HepG2 (cell line): ENCODE measurements at regions not wholly inside any gene's neighbourhood (a gene's known extent, or its start where the extent isn't known, plus 50 kb on each side); places are given as distances from the start of the nearest gene placed in this dataset.
"Not testable (repeated sequence)": the region's sequence is repeated elsewhere in the genome, so short reads cannot be mapped to it uniquely, and the experiment has no call there.

Experiments used
- ATAC-seq: fragments of 200-7000 bp; cut with Tn5 transposase; 3 replicates; pipeline ENCODE4 v1.9.1; 2020; ENCODE audit warnings: mild to moderate bottlenecking, moderate library complexity
- BruUV-seq: library from RNA; stranded (reverse); fragments of 400-500 nt; replicated peaks from 2 replicates; lab custom pipeline; 2021; lab: Mats Ljungman, UMichigan
- CTCF ChIA-PET: fragments of 300-600 bp; formaldehyde crosslinking; extraction: SDS; loops from one replicate; lab custom pipeline; 2021; ENCODE audit warnings: low total read pairs, inconsistent platforms, low intra/inter-chr PET ratio; lab: Yijun Ruan, JAX
- POLR2A ChIA-PET: fragments of 350-600 bp; sonication (Branson Sonifier 250); formaldehyde crosslinking; loops from one replicate; lab custom pipeline; 2020; ENCODE audit warnings: antibody characterized with exemption, inconsistent platforms; lab: Yijun Ruan, JAX
- DNase-seq: peaks from one replicate; pipeline ENCODE4 v3.0.0-alpha.2; 2015; ENCODE audit warnings: low spot score
- FAIRE-seq: peaks from 3 replicates; lab custom pipeline; 2011; peaks lifted over from hg19 to GRCh38; lab: Jason Lieb, UNC
- H2AFZ ChIP-seq: one replicate; pipeline ENCODE4 v1.6.1; 2011; ENCODE audit warnings: low read length, inconsistent platforms
- H3K27ac ChIP-seq: fragments of 300-600 bp; 3 replicates; pipeline ENCODE4 v1.8.0; 2011; ENCODE audit warnings: mixed run types, mild to moderate bottlenecking, mixed read lengths, low read length, inconsistent platforms; ENCODE audit not compliant: insufficient read depth; ENCODE audit errors: extremely low read length
- H3K27me3 ChIP-seq, 2 experiments: fragments of 200-600 bp in 1 of 2; 2 replicates in 1 of 2; 3 replicates in 1 of 2; pipeline versions ENCODE4 v1.6.0 to v1.8.0; 2011; ENCODE audit warnings: low read length in 2 of 2, mild to moderate bottlenecking in 2 of 2, moderate library complexity in 2 of 2, inconsistent platforms in 1 of 2; ENCODE audit not compliant: insufficient read depth in 2 of 2, control insufficient read depth in 1 of 2
- H3K36me3 ChIP-seq, 2 experiments: fragments of 200-600 bp in 1 of 2; replicated peaks in 1 of 2; 2 replicates in 1 of 2; 3 replicates in 1 of 2; pipeline versions ENCODE4 v1.5.1 to v1.8.0; 2011; ENCODE audit warnings: low read length in 2 of 2, inconsistent platforms in 1 of 2; ENCODE audit not compliant: insufficient read depth in 2 of 2, control insufficient read depth in 1 of 2
- H3K4me1 ChIP-seq: 2 replicates; pipeline ENCODE4 v1.5.1; 2012; ENCODE audit warnings: low read length, inconsistent platforms; ENCODE audit not compliant: insufficient read depth
- H3K4me2 ChIP-seq: 2 replicates; pipeline ENCODE4 v1.6.0; 2011; ENCODE audit warnings: low read depth, low read length, inconsistent platforms
- H3K4me3 ChIP-seq, 3 experiments: fragments of 200-600 bp in 1 of 3; sonication (generic), shearing (Covaris generic) in 1 of 3; replicated peaks in 1 of 3; 2 replicates each; pipeline ENCODE4 v1.5.1; 2011 to 2016; ENCODE audit warnings: low read length in 3 of 3, inconsistent platforms in 2 of 3, low read depth in 2 of 3, mild to moderate bottlenecking in 2 of 3, control low read depth in 1 of 3, mixed read lengths in 1 of 3; ENCODE audit not compliant: insufficient read depth in 1 of 3
- H3K79me2 ChIP-seq: one replicate; pipeline ENCODE4 v1.6.1; 2011; ENCODE audit warnings: low read length, inconsistent platforms; ENCODE audit not compliant: insufficient read depth
- H3K9ac ChIP-seq: 2 replicates; pipeline ENCODE4 v1.6.0; 2011; ENCODE audit warnings: mild to moderate bottlenecking, low read depth, low read length, inconsistent platforms; ENCODE audit not compliant: insufficient read depth
- H3K9me3 ChIP-seq: 2 replicates; pipeline ENCODE4 v1.5.1; 2012; ENCODE audit warnings: mild to moderate bottlenecking, low read length
- H4K20me1 ChIP-seq: 2 replicates; pipeline ENCODE4 v1.6.0; 2011; ENCODE audit warnings: inconsistent platforms, mild to moderate bottlenecking, low read length, moderate library complexity; ENCODE audit not compliant: insufficient read depth
- WGBS: methylation state at CpG from one replicate; pipeline ENCODE4 v1.1.6; 2017; ENCODE audit warnings: low lambda C conversion rate; 5-methylcytosine and 5-hydroxymethylcytosine counted together
- in situ Hi-C: cut with HindIII; loops from 2 replicates; pipeline ENCODE4 v1.10.0; 2017; ENCODE audit warnings: low pct_unique_long_range_greater_than_20kb; ENCODE audit not compliant: extremely low pct_ligation_motif_present
- intact Hi-C: fragments of 100-400 bp; cut with micrococcal nuclease; formaldehyde crosslinking; loops from one replicate; pipeline ENCODE4 v1.10.0; 2022; ENCODE audit not compliant: unreplicated experiment
- TF ChIP-seq, protein P1 (sequence below): sonication (generic); formaldehyde crosslinking; IDR thresholded peaks from 2 replicates; pipeline ENCODE4 v1.4.0; 2020; ENCODE audit warnings: missing genetic modification reagents, borderline replicate concordance

DNA sequence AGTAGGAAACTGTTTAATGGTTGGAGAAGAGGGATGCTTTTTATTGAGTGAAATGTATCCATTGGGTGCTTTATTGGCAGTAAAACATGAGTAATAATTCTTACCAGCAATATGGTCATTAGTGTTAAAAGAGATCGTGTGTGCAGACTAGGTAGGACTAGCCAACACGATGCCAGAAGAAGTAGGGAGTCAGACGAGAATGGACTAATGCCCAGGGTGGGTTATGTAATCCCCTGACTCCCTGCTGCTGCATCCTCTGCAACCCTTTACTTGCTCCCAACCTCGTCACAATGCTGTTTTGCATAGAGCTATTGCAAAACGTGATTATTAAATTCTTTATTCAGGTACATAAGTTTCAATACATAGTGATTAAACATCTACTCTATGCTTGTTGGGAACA lies 1213.7 kb downstream of the GATA3 start:
- Histone ChIP-seq H3K27ac (no peak overlapping the region), H3K4me3 (no peak overlapping the region), H3K4me2 (no peak overlapping the region), H3K36me3 (no peaks in the 10 kb centered on the region), H3K27me3 (no peaks in the 10 kb centered on the region), H3K79me2 (no peaks in the 10 kb centered on the region), H4K20me1 (no peaks in the 10 kb centered on the region), H2AFZ (no peak overlapping the region), H3K4me1 (no peaks in the 10 kb centered on the region), H3K9ac (no peak overlapping the region), H3K9me3 (no peaks in the 10 kb centered on the region)
- DNase-seq (no peak), ATAC-seq (no peak), FAIRE-seq (no peak)
- POLR2A ChIA-PET, result no interaction called here
- intact Hi-C loops, result no loop called here
- BruUV-seq, result no TSS peak
- CTCF ChIA-PET, result no interaction called here
- in situ Hi-C loops, result no loop called here
- TF ChIP-seq, protein P1, sequence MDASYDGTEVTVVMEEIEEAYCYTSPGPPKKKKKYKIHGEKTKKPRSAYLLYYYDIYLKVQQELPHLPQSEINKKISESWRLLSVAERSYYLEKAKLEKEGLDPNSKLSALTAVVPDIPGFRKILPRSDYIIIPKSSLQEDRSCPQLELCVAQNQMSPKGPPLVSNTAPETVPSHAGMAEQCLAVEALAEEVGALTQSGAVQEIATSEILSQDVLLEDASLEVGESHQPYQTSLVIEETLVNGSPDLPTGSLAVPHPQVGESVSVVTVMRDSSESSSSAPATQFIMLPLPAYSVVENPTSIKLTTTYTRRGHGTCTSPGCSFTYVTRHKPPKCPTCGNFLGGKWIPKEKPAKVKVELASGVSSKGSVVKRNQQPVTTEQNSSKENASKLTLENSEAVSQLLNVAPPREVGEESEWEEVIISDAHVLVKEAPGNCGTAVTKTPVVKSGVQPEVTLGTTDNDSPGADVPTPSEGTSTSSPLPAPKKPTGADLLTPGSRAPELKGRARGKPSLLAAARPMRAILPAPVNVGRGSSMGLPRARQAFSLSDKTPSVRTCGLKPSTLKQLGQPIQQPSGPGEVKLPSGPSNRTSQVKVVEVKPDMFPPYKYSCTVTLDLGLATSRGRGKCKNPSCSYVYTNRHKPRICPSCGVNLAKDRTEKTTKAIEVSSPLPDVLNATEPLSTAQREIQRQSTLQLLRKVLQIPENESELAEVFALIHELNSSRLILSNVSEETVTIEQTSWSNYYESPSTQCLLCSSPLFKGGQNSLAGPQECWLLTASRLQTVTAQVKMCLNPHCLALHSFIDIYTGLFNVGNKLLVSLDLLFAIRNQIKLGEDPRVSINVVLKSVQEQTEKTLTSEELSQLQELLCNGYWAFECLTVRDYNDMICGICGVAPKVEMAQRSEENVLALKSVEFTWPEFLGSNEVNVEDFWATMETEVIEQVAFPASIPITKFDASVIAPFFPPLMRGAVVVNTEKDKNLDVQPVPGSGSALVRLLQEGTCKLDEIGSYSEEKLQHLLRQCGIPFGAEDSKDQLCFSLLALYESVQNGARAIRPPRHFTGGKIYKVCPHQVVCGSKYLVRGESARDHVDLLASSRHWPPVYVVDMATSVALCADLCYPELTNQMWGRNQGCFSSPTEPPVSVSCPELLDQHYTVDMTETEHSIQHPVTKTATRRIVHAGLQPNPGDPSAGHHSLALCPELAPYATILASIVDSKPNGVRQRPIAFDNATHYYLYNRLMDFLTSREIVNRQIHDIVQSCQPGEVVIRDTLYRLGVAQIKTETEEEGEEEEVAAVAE, result no peak
- 2% methylated on average over 5 of the region's 5 CpGs for WGBS

DNA sequence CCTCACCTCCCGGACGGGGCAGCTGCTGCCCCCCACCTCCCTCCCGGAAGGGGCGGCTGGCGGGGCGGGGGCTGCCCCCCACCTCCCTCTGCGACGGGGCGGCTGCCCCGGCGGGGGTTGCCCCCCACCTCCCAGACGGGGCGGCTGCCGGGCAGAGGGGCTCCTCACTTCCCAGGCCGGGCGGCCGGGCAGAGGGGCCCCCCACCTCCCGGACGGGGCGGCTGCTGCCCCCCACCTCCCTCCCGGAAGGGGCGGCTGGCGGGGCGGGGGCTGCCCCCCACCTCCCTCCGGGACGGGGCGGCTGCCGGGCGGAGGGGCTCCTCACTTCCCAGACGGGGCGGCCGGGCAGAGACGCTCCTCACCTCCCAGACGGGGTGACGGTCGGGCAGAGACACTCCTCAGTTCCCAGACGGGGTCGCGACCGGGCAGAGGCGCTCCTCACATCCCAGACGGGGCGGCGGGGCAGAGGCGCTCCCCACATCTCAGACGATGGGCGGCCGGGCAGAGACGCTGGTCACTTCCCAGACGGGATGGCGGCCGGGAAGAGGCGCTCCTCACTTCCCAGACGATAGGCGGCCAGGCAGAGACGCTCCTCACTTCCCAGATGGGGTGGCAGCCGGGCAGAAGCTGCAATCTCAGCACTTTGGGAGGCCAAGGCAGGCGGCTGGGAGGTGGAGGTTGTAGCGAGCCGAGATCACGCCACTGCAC lies 1218.8 kb downstream of the GATA3 start:
- H3K9me3 ChIP-seq, in situ Hi-C loops, H2AFZ ChIP-seq, DNase-seq, H3K27me3 ChIP-seq, H3K27ac ChIP-seq, BruUV-seq, intact Hi-C loops, H3K79me2 ChIP-seq, FAIRE-seq, POLR2A ChIA-PET, CTCF ChIA-PET, H3K4me1 ChIP-seq, H4K20me1 ChIP-seq, H3K4me2 ChIP-seq, H3K4me3 ChIP-seq, H3K36me3 ChIP-seq, ATAC-seq, H3K9ac ChIP-seq: not testable (repeated sequence)
- 84% methylated on average over 20 of the region's 61 CpGs for WGBS
